ENCODE measurements at regions not wholly inside any gene's neighbourhood (a gene's known extent, or its start where the extent isn't known, plus 50 kb on each side); places are given as distances from the start of the nearest gene placed in this dataset.

GRCh38 chr13:83100237-83100636, 782.0 kb downstream of the SLITRK1 start:
- dilution Hi-C loops (cut with HindIII; ENCODE audit: low sequenced_read_pairs, unreplicated experiment), result no loop called here
- intact Hi-C loops (cut with micrococcal nuclease), result no loop called here
- H2AFZ ChIP-seq (replicated peaks; ENCODE audit: low read length, poor library complexity), result no peak overlapping the region
- no peak overlapping the region for H3K4ac ChIP-seq (ENCODE audit: low read depth, low read length)
- H4K20me1 ChIP-seq (ENCODE audit: insufficient read depth, low read length), result no peaks in the 10 kb centered on the region
- BruUV-seq (replicated peaks), result no TSS peak
- no peak overlapping the region for H4K91ac ChIP-seq (ENCODE audit: insufficient read depth, low read depth, low read length)
- no peaks in the 10 kb centered on the region for H3K27me3 ChIP-seq (ENCODE audit: control insufficient read depth, insufficient read depth, low read length)
- H2BK20ac ChIP-seq (ENCODE audit: low read depth, low read length), result no peak overlapping the region
- 0 out of 4 replicates have a peak overlapping the region, but pooled peaks of 1 of the 2 experiments have one; percentile 16 for H4K8ac ChIP-seq (ENCODE audit: low read depth in 2 of 2, low read length in 2 of 2)
- DNase-seq, result no peak
- no peak overlapping the region for H3K4me3 ChIP-seq (ENCODE audit: insufficient read depth, low read depth, low read length)
- no peak overlapping the region for H3K18ac ChIP-seq (ENCODE audit: low read depth, low read length)
- no peak overlapping the region for H3K4me2 ChIP-seq (ENCODE audit: low read depth, low read length)
- H3K56ac ChIP-seq (ENCODE audit: extremely low read depth, insufficient read depth, low read length), result no peak overlapping the region
- H3K79me1 ChIP-seq (ENCODE audit: low read depth in 1 of 2, low read length in 2 of 2), result no peaks in the 10 kb centered on the region
- POLR2A ChIA-PET (ENCODE audit: unreplicated experiment), result no interaction called here
- H3K36me3 ChIP-seq (ENCODE audit: control insufficient read depth, insufficient read depth, low read length), result no peaks in the 10 kb centered on the region
- TF ChIP-seq RFX5 (IDR thresholded peaks at IDR 0.05; ENCODE audit: low read depth, low read length), result no peak
- TF ChIP-seq CHD1 (IDR thresholded peaks at IDR 0.05; ENCODE audit: low read depth, low read length), result no peak
- TF ChIP-seq ELK1 (IDR thresholded peaks at IDR 0.05; ENCODE audit: borderline replicate concordance, low read depth, low read length), result no peak
- no peak for TF ChIP-seq CEBPB (IDR thresholded peaks at IDR 0.05; ENCODE audit: low read depth, low read length)
- TF ChIP-seq SMC3 (IDR thresholded peaks at IDR 0.05; ENCODE audit: low read depth, low read length), result no peak
- TF ChIP-seq POLR2A (IDR thresholded peaks at IDR 0.05; ENCODE audit: low read depth, low read length), result no peak
- no peak for TF ChIP-seq FOS (IDR thresholded peaks at IDR 0.05; ENCODE audit: low read depth, low read length)
- TF ChIP-seq MXI1 (IDR thresholded peaks at IDR 0.05; ENCODE audit: borderline replicate concordance, low read depth, low read length), result no peak
- H3K23ac ChIP-seq (ENCODE audit: low read depth, low read length), result peak overlapping the region; percentile 66; the same call in 1 of the 2 replicates
- H2AK5ac ChIP-seq (ENCODE audit: low read depth, low read length), result no peak overlapping the region; the same call in 1 of the 2 replicates
- no peak overlapping the region for H2AK9ac ChIP-seq (replicated peaks; ENCODE audit: low read depth, low read length, poor library complexity)
- no peaks in the 10 kb centered on the region for H3K4me1 ChIP-seq (ENCODE audit: control insufficient read depth, insufficient read depth, low read length)
- H2BK15ac ChIP-seq (ENCODE audit: low read depth, low read length), result no peak overlapping the region
- no peak overlapping the region for H2BK5ac ChIP-seq (ENCODE audit: low read depth, low read length, poor library complexity, severe bottlenecking)
- whole genome bisulfite sequencing, 2 experiments (ENCODE audit: extremely low coverage in 2 of 2, insufficient read length in 1 of 2), result no CpG with 5 or more reads among the region's 1 CpG
- no peak overlapping the region for H2BK120ac ChIP-seq (ENCODE audit: low read depth, low read length)
- in situ Hi-C loops (cut with MboI; ENCODE audit: low sequenced_read_pairs), result no loop called here
- peak overlapping the region; percentile 51; the same call in 1 of the 2 replicates for H3K14ac ChIP-seq (replicated peaks; ENCODE audit: low read depth, low read length)
- no peaks in the 10 kb centered on the region for H3K9me3 ChIP-seq (ENCODE audit: control insufficient read depth, insufficient read depth, low read length)
- no peaks in the 10 kb centered on the region for H3K9me1 ChIP-seq (ENCODE audit: insufficient read depth, low read length)
- CTCF ChIA-PET, result no interaction called here
- H3K27ac ChIP-seq (ENCODE audit: insufficient read depth, low read length), result no peak overlapping the region
- no peak overlapping the region for H3K9ac ChIP-seq (ENCODE audit: low read depth, low read length)
- no peak overlapping the region for H4K5ac ChIP-seq (ENCODE audit: low read depth, low read length)
- peak; percentile 49; the same call in 1 of the 2 replicates for ATAC-seq (ENCODE audit: low read depth)

Measured in IMR-90 (cell line).